H1 (cell line): ENCODE measurements at regions not wholly inside any gene's neighbourhood (a gene's known extent, or its start where the extent isn't known, plus 50 kb on each side); places are given as distances from the start of the nearest gene placed in this dataset.

Experiments used
- CTCF ChIA-PET: fragments of 300-600 bp; sonication (Branson Sonifier 250); formaldehyde crosslinking; loops from one replicate; lab custom pipeline; 2021; ENCODE audit not compliant: partially characterized antibody; lab: Charles Lee
- POLR2A ChIA-PET: fragments of 300-600 bp; sonication (Branson Sonifier 250); formaldehyde crosslinking; loops from one replicate; lab custom pipeline; 2021; ENCODE audit warnings: inconsistent platforms; ENCODE audit not compliant: partially characterized antibody; lab: Charles Lee
- DNase-seq, 2 experiments: peaks; one replicate each; pipeline versions ENCODE4 v3.0.0 to v3.0.0-alpha.2; 2010 to 2022; ENCODE audit warnings: low spot score in 2 of 2, low read depth in 1 of 2, mixed read lengths in 1 of 2
- FAIRE-seq: peaks from 2 replicates; lab custom pipeline; 2011; peaks lifted over from hg19 to GRCh38; lab: Jason Lieb, UNC
- H2AFZ ChIP-seq: 2 replicates; pipeline ENCODE4 v1.8.1; 2012; ENCODE audit warnings: low read length, inconsistent platforms
- H2AK5ac ChIP-seq: 2 replicates; pipeline ENCODE4 v1.6.1; 2013; ENCODE audit warnings: low read depth, low read length
- H2BK120ac ChIP-seq: replicated peaks from 2 replicates; pipeline ENCODE3; 2013; ENCODE audit warnings: low read depth, low read length, inconsistent platforms
- H2BK12ac ChIP-seq: 2 replicates; pipeline ENCODE4 v1.6.1; 2013; ENCODE audit warnings: low read depth, low read length
- H2BK15ac ChIP-seq: 2 replicates; pipeline ENCODE4 v1.6.1; 2013; ENCODE audit warnings: low read length
- H2BK20ac ChIP-seq: 2 replicates; pipeline ENCODE4 v1.6.1; 2013; ENCODE audit warnings: low read length
- H2BK5ac ChIP-seq: 2 replicates; pipeline ENCODE4 v1.6.1; 2013; ENCODE audit warnings: low read depth, low read length
- H3K14ac ChIP-seq: 2 replicates; pipeline ENCODE4 v1.6.1; 2013; ENCODE audit warnings: inconsistent platforms; ENCODE audit not compliant: insufficient read length
- H3K18ac ChIP-seq: 2 replicates; pipeline ENCODE4 v1.6.1; 2013; ENCODE audit warnings: low read length; ENCODE audit errors: extremely low read depth
- H3K23ac ChIP-seq: 2 replicates; pipeline ENCODE4 v1.6.1; 2013; ENCODE audit warnings: inconsistent platforms; ENCODE audit not compliant: insufficient read length
- H3K23me2 ChIP-seq: 2 replicates; pipeline ENCODE4 v1.6.1; 2013; ENCODE audit warnings: low read depth, low read length
- H3K27ac ChIP-seq: 2 replicates; pipeline ENCODE4 v1.6.1; 2011; ENCODE audit warnings: low read depth, low read length, inconsistent platforms
- H3K27me3 ChIP-seq, 4 experiments: replicated peaks in 1 of 4; 1 replicate in 1 of 4; 2 replicates in 3 of 4; pipeline versions ENCODE4 v1.6.1 to v1.8.1; 2011 to 2013; ENCODE audit warnings: low read length in 3 of 4, mild to moderate bottlenecking in 3 of 4, inconsistent platforms in 2 of 4, mixed read lengths in 2 of 4, moderate library complexity in 1 of 4; ENCODE audit not compliant: control insufficient read depth in 3 of 4, insufficient read depth in 3 of 4; ENCODE audit errors: extremely low read depth in 1 of 4
- H3K36me3 ChIP-seq, 4 experiments: 2 replicates each; pipeline versions ENCODE4 v1.6.1 to v1.8.1; 2011 to 2013; ENCODE audit warnings: mild to moderate bottlenecking in 4 of 4, low read length in 3 of 4, moderate library complexity in 2 of 4, control low read depth in 1 of 4, inconsistent platforms in 1 of 4; ENCODE audit not compliant: insufficient read depth in 4 of 4, control insufficient read depth in 2 of 4
- H3K4ac ChIP-seq: replicated peaks from 2 replicates; pipeline ENCODE3; 2013; ENCODE audit warnings: low read length, low read depth, mixed read lengths, inconsistent platforms; ENCODE audit not compliant: insufficient read length
- H3K4me1 ChIP-seq, 4 experiments: replicated peaks in 1 of 4; 1 replicate in 1 of 4; 2 replicates in 3 of 4; pipeline versions ENCODE4 v1.6.1 to v1.8.1; 2011 to 2013; ENCODE audit warnings: low read length in 3 of 4, inconsistent platforms in 2 of 4, mixed read lengths in 1 of 4; ENCODE audit not compliant: insufficient read depth in 4 of 4, control insufficient read depth in 3 of 4
- H3K4me2 ChIP-seq, 2 experiments: 2 replicates each; pipeline versions ENCODE4 v1.6.1 to v1.8.1; 2011 to 2013; ENCODE audit warnings: low read depth in 2 of 2, low read length in 2 of 2, control low read depth in 1 of 2, inconsistent platforms in 1 of 2, mild to moderate bottlenecking in 1 of 2; ENCODE audit not compliant: insufficient read depth in 1 of 2
- H3K4me3 ChIP-seq, 4 experiments: fragments of 200-600, 300-600 bp in 1 of 4; sonication (generic), shearing (Covaris generic), sonication (Bioruptor Twin) in 1 of 4; 2 replicates each; pipeline versions ENCODE4 v1.5.1 to v1.8.1; 2011 to 2016; ENCODE audit warnings: low read length in 4 of 4, low read depth in 3 of 4, control low read depth in 2 of 4, inconsistent platforms in 2 of 4, mild to moderate bottlenecking in 2 of 4, mixed read lengths in 1 of 4, moderate library complexity in 1 of 4; ENCODE audit not compliant: insufficient read depth in 2 of 4; ENCODE audit errors: extremely low read depth in 1 of 4
- H3K56ac ChIP-seq: replicated peaks from 2 replicates; pipeline ENCODE3; 2013; ENCODE audit warnings: low read depth, mild to moderate bottlenecking, mixed read lengths, low read length, inconsistent platforms; ENCODE audit not compliant: insufficient read length
- H3K79me1 ChIP-seq: 2 replicates; pipeline ENCODE4 v1.6.1; 2013; ENCODE audit warnings: low read depth, low read length, control low read depth
- H3K79me2 ChIP-seq, 2 experiments: 2 replicates each; pipeline versions ENCODE4 v1.6.1 to v1.8.1; 2012 to 2013; ENCODE audit warnings: low read length in 2 of 2, mild to moderate bottlenecking in 2 of 2, inconsistent platforms in 1 of 2; ENCODE audit not compliant: insufficient read depth in 2 of 2, control insufficient read depth in 1 of 2
- H3K9ac ChIP-seq, 4 experiments: replicated peaks in 1 of 4; 1 replicate in 1 of 4; 2 replicates in 3 of 4; pipeline versions ENCODE4 v1.6.1 to v1.8.1; 2011 to 2013; ENCODE audit warnings: low read depth in 3 of 4, low read length in 3 of 4, control low read depth in 2 of 4, mild to moderate bottlenecking in 2 of 4, moderate library complexity in 2 of 4, inconsistent platforms in 1 of 4; ENCODE audit errors: extremely low read depth in 1 of 4
- H3K9me3 ChIP-seq, 2 experiments: 2 replicates each; pipeline versions ENCODE4 v1.6.1 to v1.8.1; 2012 to 2013; ENCODE audit warnings: mild to moderate bottlenecking in 2 of 2, moderate library complexity in 2 of 2, control low read depth in 1 of 2, inconsistent platforms in 1 of 2, low read depth in 1 of 2, low read length in 1 of 2, mixed read lengths in 1 of 2; ENCODE audit not compliant: insufficient read depth in 2 of 2
- H4K20me1 ChIP-seq, 2 experiments: replicated peaks in 1 of 2; 2 replicates each; pipeline versions ENCODE3 to v1.8.1; 2011 to 2013; ENCODE audit warnings: inconsistent platforms in 2 of 2, low read length in 2 of 2, mild to moderate bottlenecking in 1 of 2; ENCODE audit not compliant: insufficient read depth in 2 of 2, control insufficient read depth in 1 of 2
- H4K5ac ChIP-seq: 2 replicates; pipeline ENCODE4 v1.6.1; 2013; ENCODE audit warnings: low read length, low read depth, mixed read lengths, inconsistent platforms; ENCODE audit not compliant: insufficient read length
- H4K8ac ChIP-seq: 2 replicates; pipeline ENCODE4 v1.8.0; 2013; ENCODE audit warnings: mild to moderate bottlenecking, moderate library complexity, low read length, inconsistent platforms; ENCODE audit not compliant: insufficient read depth; ENCODE audit errors: extremely low read depth
- H4K91ac ChIP-seq: replicated peaks from 2 replicates; pipeline ENCODE3; 2013; ENCODE audit warnings: low read length, mixed read lengths, inconsistent platforms; ENCODE audit not compliant: insufficient read length
- YY1 ChIP-seq: IDR thresholded peaks from 2 replicates; pipeline ENCODE4 v1.6.1; 2011; ENCODE audit warnings: low read depth, mild to moderate bottlenecking, low read length
- WGBS, 2 experiments: shearing (Covaris generic) in 1 of 2; methylation state at CpG; one replicate each; pipeline versions ENCODE4 v1.1.6 to v1.1.7; 2013 to 2015; ENCODE audit warnings: low lambda C conversion rate in 2 of 2, mixed read lengths in 2 of 2, inconsistent platforms in 1 of 2, low coverage in 1 of 2, missing lambda C conversion rate in 1 of 2; ENCODE audit not compliant: insufficient replicate concordance in 2 of 2, insufficient coverage in 1 of 2, insufficient read length in 1 of 2; ENCODE audit errors: extremely low coverage in 1 of 2, missing lambda C conversion rate in 1 of 2; 5-methylcytosine and 5-hydroxymethylcytosine counted together

- Histone ChIP-seq H3K4me2 (no peak overlapping the region), H3K14ac (no peak overlapping the region), H4K8ac (no peak overlapping the region), H2BK15ac (no peak overlapping the region), H3K56ac (no peak overlapping the region), H3K79me2 (no peaks in the 10 kb centered on the region), H3K79me1 (no peaks in the 10 kb centered on the region), H2AFZ (peak overlapping the region; percentile 15; the same call in 1 of the 2 replicates), H3K4me3 (no peak overlapping the region), H3K23me2 (no peaks in the 10 kb centered on the region), H4K20me1 (no peaks in the 10 kb centered on the region), H2BK5ac (no peak overlapping the region), H2BK12ac (no peak overlapping the region), H3K4ac (no peak overlapping the region), H4K5ac (no peak overlapping the region), H3K4me1 (no peaks in the 10 kb centered on the region; a peak in 2 of 7 replicates), H4K91ac (no peak overlapping the region), H3K18ac (no peak overlapping the region), H3K9me3 (no peaks in the 10 kb centered on the region), H2BK20ac (no peak overlapping the region), H3K27me3 (no peaks in the 10 kb centered on the region), H3K9ac (no peak overlapping the region), H3K23ac (no peak overlapping the region), H3K27ac (no peak overlapping the region), H2AK5ac (no peak overlapping the region), H3K36me3 (no peaks in the 10 kb centered on the region), H2BK120ac (no peak overlapping the region)
- CTCF ChIA-PET: interaction anchor here (0.6 kb wide), 1 partner anchor 474 kb away, joined by 3 read pairs; no protein-coding TSS in a partner anchor
- no peak for TF ChIP-seq YY1
- POLR2A ChIA-PET: no interaction called here
- FAIRE-seq (no peak), DNase-seq (no peak)
- 95% methylated on average over 4 of the region's 4 CpGs; no CpG with 5 or more reads in 1 of the 2 experiments for WGBS, 2 experiments
Observed at GRCh38 chr1:238642231-238642630, 744.1 kb upstream of the CHRM3 start.
